Astrocyte (in vitro differentiated cells and primary cell): ENCODE measurements at regions not wholly inside any gene's neighbourhood (a gene's known extent, or its start where the extent isn't known, plus 50 kb on each side); places are given as distances from the start of the nearest gene placed in this dataset.

Experiments used
- DNase-seq: peaks from one replicate; pipeline ENCODE4 v3.0.0-alpha.2; 2010; ENCODE audit warnings: low read depth
- FAIRE-seq: peaks from 2 replicates; lab custom pipeline; 2011; peaks lifted over from hg19 to GRCh38; lab: Jason Lieb, UNC
- H2AFZ ChIP-seq: 2 replicates; pipeline ENCODE4 v1.6.0; 2012; ENCODE audit warnings: low read depth, low read length, inconsistent platforms
- H3K27ac ChIP-seq: 2 replicates; pipeline ENCODE4 v1.5.1; 2011; ENCODE audit warnings: low read depth, low read length, inconsistent platforms
- H3K27me3 ChIP-seq: 2 replicates; pipeline ENCODE4 v1.6.0; 2011; ENCODE audit warnings: low read length, inconsistent platforms; ENCODE audit not compliant: insufficient read depth
- H3K36me3 ChIP-seq: 2 replicates; pipeline ENCODE4 v1.5.1; 2011; ENCODE audit warnings: low read length, inconsistent platforms; ENCODE audit not compliant: insufficient read depth
- H3K4me1 ChIP-seq: 2 replicates; pipeline ENCODE4 v1.5.1; 2011; ENCODE audit warnings: low read length, inconsistent platforms; ENCODE audit not compliant: insufficient read depth
- H3K4me2 ChIP-seq: 2 replicates; pipeline ENCODE4 v1.6.0; 2012; ENCODE audit warnings: low read length, inconsistent platforms
- H3K4me3 ChIP-seq: 2 replicates; pipeline ENCODE4 v1.5.1; 2011; ENCODE audit warnings: low read depth, mild to moderate bottlenecking, low read length, inconsistent platforms; ENCODE audit not compliant: insufficient read depth
- H3K79me2 ChIP-seq: 2 replicates; pipeline ENCODE4 v1.6.0; 2012; ENCODE audit warnings: mild to moderate bottlenecking, low read length, inconsistent platforms; ENCODE audit not compliant: insufficient read depth
- H3K9ac ChIP-seq: 2 replicates; pipeline ENCODE4 v1.6.0; 2012; ENCODE audit warnings: mild to moderate bottlenecking, low read length, inconsistent platforms
- H3K9me3 ChIP-seq: 2 replicates; pipeline ENCODE4 v1.5.1; 2012; ENCODE audit warnings: low read depth, mild to moderate bottlenecking, low read length, inconsistent platforms; ENCODE audit not compliant: insufficient read depth
- H4K20me1 ChIP-seq: 2 replicates; pipeline ENCODE4 v1.6.0; 2012; ENCODE audit warnings: low read length, inconsistent platforms; ENCODE audit not compliant: insufficient read depth
- H3K27ac Mint-ChIP-seq: one replicate; pipeline ENCODE4 v1.8.0; 2021; ENCODE audit warnings: mild to moderate bottlenecking, mixed read lengths; ENCODE audit not compliant: unreplicated experiment
- H3K27me3 Mint-ChIP-seq: one replicate; pipeline ENCODE4 v1.8.0; 2021; ENCODE audit warnings: low read depth, mixed read lengths; ENCODE audit not compliant: unreplicated experiment
- H3K36me3 Mint-ChIP-seq: one replicate; pipeline ENCODE4 v1.8.0; 2021; ENCODE audit warnings: low read depth, mixed read lengths; ENCODE audit not compliant: unreplicated experiment
- H3K4me1 Mint-ChIP-seq: one replicate; pipeline ENCODE4 v1.8.0; 2021; ENCODE audit warnings: low read depth, mixed read lengths; ENCODE audit not compliant: unreplicated experiment
- H3K4me3 Mint-ChIP-seq: one replicate; pipeline ENCODE4 v1.8.0; 2021; ENCODE audit warnings: mild to moderate bottlenecking, moderate library complexity, mixed read lengths; ENCODE audit not compliant: unreplicated experiment
- H3K9me3 Mint-ChIP-seq: one replicate; pipeline ENCODE4 v1.8.0; 2021; ENCODE audit warnings: mild to moderate bottlenecking, mixed read lengths; ENCODE audit not compliant: unreplicated experiment
- CTCF ChIP-seq: IDR thresholded peaks from 2 replicates; pipeline ENCODE4 v1.5.1; 2011; ENCODE audit warnings: low read depth, mild to moderate bottlenecking, inconsistent platforms, low read length, moderate library complexity; ENCODE audit not compliant: insufficient read depth
- EZH2 ChIP-seq: IDR thresholded peaks from 2 replicates; pipeline ENCODE4 v1.6.1; 2012; ENCODE audit warnings: mild to moderate bottlenecking, low read length, inconsistent platforms; ENCODE audit not compliant: insufficient read depth

- TF ChIP-seq EZH2, result no peak
- TF ChIP-seq CTCF, result no peak
- no peak overlapping the region for H3K9ac ChIP-seq
- H4K20me1 ChIP-seq, result no peaks in the 10 kb centered on the region
- H3K27me3 ChIP-seq, result no peaks in the 10 kb centered on the region
- H3K36me3 Mint-ChIP-seq, result no peaks in the 10 kb centered on the region
- no peaks in the 10 kb centered on the region for H3K9me3 Mint-ChIP-seq
- H2AFZ ChIP-seq, result no peak overlapping the region
- H3K27ac Mint-ChIP-seq, result no peak overlapping the region
- H3K27ac ChIP-seq, result no peak overlapping the region
- no peaks in the 10 kb centered on the region for H3K9me3 ChIP-seq
- H3K4me1 Mint-ChIP-seq, result no peaks in the 10 kb centered on the region
- no peaks in the 10 kb centered on the region for H3K4me1 ChIP-seq
- DNase-seq, result no peak
- H3K4me2 ChIP-seq, result no peak overlapping the region
- peaks cover 5% of the 10 kb centered on the region for H3K36me3 ChIP-seq
- no peak overlapping the region for H3K4me3 Mint-ChIP-seq
- H3K4me3 ChIP-seq, result no peak overlapping the region
- no peak for FAIRE-seq
- H3K79me2 ChIP-seq, result no peaks in the 10 kb centered on the region
- no peaks in the 10 kb centered on the region for H3K27me3 Mint-ChIP-seq
Observed at GRCh38 chr4:20554134-20554533, 146.1 kb upstream of the PACRGL start.

- H3K27me3 Mint-ChIP-seq, result no peaks in the 10 kb centered on the region
- Histone ChIP-seq H3K36me3 (no peaks in the 10 kb centered on the region), H3K4me2 (peak overlapping the region; percentile 23), H3K79me2 (no peaks in the 10 kb centered on the region), H2AFZ (no peak overlapping the region), H3K27ac (no peak overlapping the region), H3K27me3 (no peaks in the 10 kb centered on the region), H3K9ac (no peak overlapping the region), H3K4me3 (no peak overlapping the region), H3K9me3 (no peaks in the 10 kb centered on the region), H3K4me1 (no peaks in the 10 kb centered on the region), H4K20me1 (no peaks in the 10 kb centered on the region)
- H3K27ac Mint-ChIP-seq, result no peak overlapping the region
- DNase-seq, result peak; percentile 87
- no peaks in the 10 kb centered on the region for H3K9me3 Mint-ChIP-seq
- H3K4me1 Mint-ChIP-seq, result peaks cover 3% of the 10 kb centered on the region
- FAIRE-seq, result no peak
- H3K36me3 Mint-ChIP-seq, result no peaks in the 10 kb centered on the region
- TF ChIP-seq EZH2 (no peak), CTCF (no peak)
- H3K4me3 Mint-ChIP-seq, result no peak overlapping the region
Observed at GRCh38 chr4:20565075-20565721, 135.1 kb upstream of the PACRGL start.

- Histone ChIP-seq H3K4me3 (no peak overlapping the region), H4K20me1 (no peaks in the 10 kb centered on the region), H3K27ac (no peak overlapping the region), H3K4me2 (no peak overlapping the region), H3K27me3 (no peaks in the 10 kb centered on the region), H3K9me3 (no peaks in the 10 kb centered on the region), H3K9ac (no peak overlapping the region), H3K4me1 (no peaks in the 10 kb centered on the region), H2AFZ (no peak overlapping the region), H3K79me2 (no peaks in the 10 kb centered on the region), H3K36me3 (no peaks in the 10 kb centered on the region)
- H3K4me1 Mint-ChIP-seq, result no peaks in the 10 kb centered on the region
- H3K27me3 Mint-ChIP-seq, result no peaks in the 10 kb centered on the region
- H3K36me3 Mint-ChIP-seq, result no peaks in the 10 kb centered on the region
- no peaks in the 10 kb centered on the region for H3K9me3 Mint-ChIP-seq
- FAIRE-seq (no peak), DNase-seq (no peak)
- TF ChIP-seq CTCF, result no peak
- TF ChIP-seq EZH2, result no peak
- no peak overlapping the region for H3K27ac Mint-ChIP-seq
- H3K4me3 Mint-ChIP-seq, result no peak overlapping the region
Observed at GRCh38 chr4:20570981-20571715, 129.1 kb upstream of the PACRGL start.
